Muscle layer of duodenum (tissue), 2 donors: ENCODE measurements at regions not wholly inside any gene's neighbourhood (a gene's known extent, or its start where the extent isn't known, plus 50 kb on each side); places are given as distances from the start of the nearest gene placed in this dataset.
"Not testable (repeated sequence)": the region's sequence is repeated elsewhere in the genome, so short reads cannot be mapped to it uniquely, and the experiment has no call there.

ENCODE experiments used
- H3K27ac ChIP-seq: one replicate; pipeline ENCODE4 v1.7.0; 2013; ENCODE audit warnings: mild to moderate bottlenecking, low read length
- H3K27me3 ChIP-seq: one replicate; pipeline ENCODE4 v1.7.0; 2013; ENCODE audit warnings: low read depth, mild to moderate bottlenecking, control low read depth, low read length
- H3K36me3 ChIP-seq, 2 donors: one replicate each; pipeline ENCODE4 v1.7.0; 2013; ENCODE audit warnings: low read length in 2 of 2, control low read depth in 1 of 2, mild to moderate bottlenecking in 1 of 2; ENCODE audit not compliant: insufficient read depth in 2 of 2, control insufficient read depth in 1 of 2
- H3K4me1 ChIP-seq, 2 donors: one replicate each; pipeline ENCODE4 v1.7.0; 2013; ENCODE audit warnings: low read length in 2 of 2, mild to moderate bottlenecking in 2 of 2, control low read depth in 1 of 2, moderate library complexity in 1 of 2; ENCODE audit not compliant: insufficient read depth in 2 of 2, control insufficient read depth in 1 of 2
- H3K4me3 ChIP-seq, 2 donors: one replicate each; pipeline ENCODE4 v1.7.0; 2013; ENCODE audit warnings: low read length in 2 of 2, low read depth in 1 of 2, mild to moderate bottlenecking in 1 of 2
- H3K9me3 ChIP-seq, 2 donors: one replicate each; pipeline ENCODE4 v1.7.0; 2013; ENCODE audit warnings: low read length in 2 of 2, control low read depth in 1 of 2, mild to moderate bottlenecking in 1 of 2; ENCODE audit not compliant: control insufficient read depth in 1 of 2
- donor health status: healthy.

DNA sequence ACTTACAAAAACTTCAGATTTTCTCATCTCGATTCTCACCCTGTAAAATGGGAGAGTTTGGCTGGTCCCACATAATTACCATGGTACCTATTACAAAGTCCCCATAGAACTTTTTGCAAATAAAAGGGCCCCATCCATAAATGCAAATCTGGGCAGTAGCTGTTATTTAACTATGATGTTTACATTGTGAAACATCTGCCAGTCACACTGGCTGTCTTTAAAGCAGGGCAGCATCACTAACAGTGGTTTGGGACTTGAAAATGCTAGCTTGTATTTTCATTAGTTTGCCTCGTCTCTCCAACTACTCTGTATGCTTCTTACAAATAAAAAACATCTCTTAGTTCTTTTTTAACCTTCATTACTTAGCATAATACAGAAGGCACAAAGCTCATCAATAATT is 240.7 kb downstream of the FZD1 start:
- Histone ChIP-seq H3K4me1 (no peaks in the 10 kb centered on the region), H3K27ac (no peak overlapping the region), H3K4me3 (no peak overlapping the region), H3K9me3 (peaks cover 0 to 3% of the 10 kb centered on the region in 2 donors), H3K36me3 (no peaks in the 10 kb centered on the region), H3K27me3 (no peaks in the 10 kb centered on the region)

DNA sequence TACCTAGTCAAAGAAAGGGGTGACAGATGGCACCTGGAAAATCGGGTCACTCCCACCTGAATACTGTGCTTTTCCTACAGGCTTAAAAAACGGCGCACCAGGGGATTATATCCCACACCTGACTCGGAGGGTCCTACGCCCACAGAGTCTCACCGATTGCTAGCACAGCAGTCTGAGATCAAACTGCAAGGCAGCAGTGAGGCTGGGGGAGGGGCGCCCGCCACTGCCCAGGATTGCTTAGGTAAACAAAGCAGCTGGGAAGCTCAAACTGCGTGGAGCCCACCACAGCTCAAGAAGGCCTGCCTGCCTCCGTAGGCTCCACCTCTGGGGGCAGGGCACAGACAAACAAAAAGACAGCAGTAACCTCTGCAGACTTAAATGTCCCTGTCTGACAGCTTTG is 242.7 kb downstream of the FZD1 start:
- not testable (repeated sequence) for H3K36me3 ChIP-seq, H3K9me3 ChIP-seq, H3K4me1 ChIP-seq, H3K4me3 ChIP-seq, H3K27ac ChIP-seq, H3K27me3 ChIP-seq

DNA sequence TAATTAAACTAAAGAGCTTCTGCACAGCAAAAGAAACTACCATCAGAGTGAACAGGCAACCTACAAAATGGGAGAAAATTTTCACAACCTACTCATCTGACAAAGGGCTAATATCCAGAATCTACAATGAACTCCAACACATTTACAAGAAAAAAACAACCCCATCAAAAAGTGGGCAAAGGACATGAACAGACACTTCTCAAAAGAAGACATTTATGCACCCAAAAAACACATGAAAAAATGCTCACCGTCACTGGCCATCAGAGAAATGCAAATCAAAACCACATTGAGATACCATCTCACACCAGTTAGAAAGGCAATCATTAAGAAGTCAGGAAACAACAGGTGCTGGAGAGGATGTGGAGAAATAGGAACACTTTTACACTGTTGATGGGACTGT is 247.6 kb downstream of the FZD1 start:
- H3K9me3 ChIP-seq, H3K4me1 ChIP-seq, H3K27me3 ChIP-seq, H3K27ac ChIP-seq, H3K36me3 ChIP-seq, H3K4me3 ChIP-seq: not testable (repeated sequence)

DNA sequence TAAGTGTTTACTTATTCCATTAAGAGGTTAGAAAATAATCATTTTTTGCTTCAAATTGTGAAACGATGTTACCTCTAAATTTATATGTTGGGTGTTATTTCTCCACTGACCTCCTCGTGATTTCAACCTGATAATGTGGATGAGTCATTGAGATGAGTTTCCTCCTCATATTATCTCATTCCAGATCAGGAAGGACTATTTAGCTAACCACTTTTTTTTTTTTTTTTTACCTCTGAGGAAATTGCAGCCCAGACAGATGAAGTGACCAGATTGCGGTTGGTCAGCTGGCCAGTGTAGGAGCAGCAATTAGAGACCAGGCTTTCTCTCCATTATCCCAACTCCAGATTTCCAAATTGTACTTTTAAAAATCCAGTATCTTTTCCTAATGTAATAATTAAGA is 248.7 kb downstream of the FZD1 start:
- Histone ChIP-seq H3K4me3 (no peak overlapping the region), H3K4me1 (no peaks in the 10 kb centered on the region), H3K9me3 (no peaks in the 10 kb centered on the region), H3K36me3 (no peaks in the 10 kb centered on the region), H3K27me3 (no peaks in the 10 kb centered on the region), H3K27ac (no peak overlapping the region)

DNA sequence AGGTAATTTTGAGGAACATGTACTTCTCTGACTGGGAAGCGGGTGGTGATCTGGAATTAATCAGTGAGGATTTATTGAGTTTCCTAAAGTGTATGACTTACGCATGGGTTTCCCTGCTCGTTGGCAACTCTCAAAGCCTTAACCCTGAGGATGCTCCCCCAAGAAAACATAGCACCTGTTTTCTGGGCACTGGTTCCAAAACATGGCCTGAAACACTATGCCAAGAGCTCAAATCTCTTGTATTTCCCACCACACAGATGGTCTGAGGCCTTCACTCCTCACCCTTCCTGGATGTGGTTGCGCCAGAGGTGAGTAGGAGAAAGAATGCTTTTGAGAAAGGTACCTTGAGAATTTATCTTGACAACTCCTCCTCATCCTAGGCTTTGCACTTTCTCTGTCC is 250.4 kb downstream of the FZD1 start:
- H3K9me3 ChIP-seq: no peaks in the 10 kb centered on the region
- no peak overlapping the region for H3K27ac ChIP-seq
- H3K27me3 ChIP-seq: no peaks in the 10 kb centered on the region

DNA sequence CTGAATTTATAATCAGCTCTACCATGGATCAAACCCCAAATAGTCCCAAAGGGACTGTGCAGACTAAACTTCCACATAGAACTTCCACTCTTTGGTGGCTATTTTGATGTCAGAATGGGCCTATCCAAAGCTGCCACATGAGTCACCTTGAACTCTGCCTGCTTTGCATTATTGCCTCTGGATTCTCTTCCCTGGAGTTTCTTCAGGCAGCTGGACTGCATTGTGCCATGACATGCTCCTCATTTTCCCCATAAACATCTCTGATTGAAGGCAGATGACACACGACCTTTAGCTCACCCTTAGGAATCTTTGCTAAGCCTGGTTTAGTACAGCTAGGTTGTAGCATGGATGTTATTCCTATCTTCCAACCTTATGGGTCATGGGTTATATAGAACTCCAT is 251.7 kb downstream of the FZD1 start:
- no peak overlapping the region for H3K4me3 ChIP-seq
- no peaks in the 10 kb centered on the region for H3K36me3 ChIP-seq
- no peaks in the 10 kb centered on the region for H3K9me3 ChIP-seq
- H3K27me3 ChIP-seq: no peaks in the 10 kb centered on the region
- H3K4me1 ChIP-seq: no peaks in the 10 kb centered on the region
- no peak overlapping the region for H3K27ac ChIP-seq

More for the DNA sequence above, 250.4 kb downstream of the FZD1 start:
- Histone ChIP-seq H3K4me1 (no peaks in the 10 kb centered on the region), H3K4me3 (no peak overlapping the region), H3K36me3 (no peaks in the 10 kb centered on the region)

DNA sequence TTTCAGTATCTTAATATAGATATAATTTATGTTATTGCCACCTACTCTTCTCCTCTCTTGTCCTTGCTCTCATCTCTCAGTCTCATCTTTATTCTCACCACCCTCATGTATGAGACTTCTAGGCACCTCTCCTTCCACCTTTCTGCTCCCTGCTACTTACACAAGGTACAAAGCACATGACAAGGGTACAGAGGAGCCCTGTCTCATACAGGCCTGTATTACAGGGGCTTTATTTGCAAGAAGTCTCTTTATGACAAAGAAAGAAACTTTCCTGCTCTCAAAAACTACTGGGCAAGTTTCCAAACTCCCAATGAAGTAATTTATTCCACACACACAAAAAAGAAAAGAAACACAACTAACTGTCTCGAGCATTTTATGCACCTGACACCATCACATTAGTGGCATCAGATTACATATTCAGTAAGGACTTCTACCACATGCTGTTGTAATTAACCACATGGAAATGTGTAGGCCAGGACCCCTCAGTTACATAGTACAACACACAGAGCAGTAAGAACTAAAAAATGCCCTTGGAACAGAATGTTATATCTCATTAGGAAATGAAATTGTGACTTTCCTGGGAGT is 253.1 kb downstream of the FZD1 start:
- Histone ChIP-seq H3K36me3 (no peaks in the 10 kb centered on the region), H3K27ac (no peak overlapping the region), H3K4me3 (no peak overlapping the region), H3K9me3 (no peaks in the 10 kb centered on the region), H3K27me3 (no peaks in the 10 kb centered on the region), H3K4me1 (no peaks in the 10 kb centered on the region)

DNA sequence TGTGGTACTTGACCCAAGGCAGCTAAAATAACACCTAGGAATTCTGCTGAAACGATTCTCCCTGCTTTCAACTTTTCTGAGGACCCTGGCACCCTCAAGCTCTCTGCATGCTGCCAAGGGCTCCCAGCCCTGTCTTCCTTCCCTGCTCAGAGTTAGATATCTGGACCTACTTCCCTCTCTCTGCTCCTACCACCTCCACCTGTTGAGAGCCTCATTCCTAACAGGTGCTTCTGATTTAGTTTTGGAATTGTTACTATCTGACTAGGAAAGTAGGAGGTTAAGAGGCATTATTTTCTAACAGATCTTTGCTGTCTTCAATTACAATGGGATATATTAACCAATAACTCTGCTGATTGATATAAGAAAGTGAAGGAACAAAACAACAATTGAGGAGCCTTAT is 253.8 kb downstream of the FZD1 start:
- no peaks in the 10 kb centered on the region for H3K9me3 ChIP-seq
- no peaks in the 10 kb centered on the region for H3K4me1 ChIP-seq
- no peak overlapping the region for H3K27ac ChIP-seq
- H3K27me3 ChIP-seq: no peaks in the 10 kb centered on the region
- no peak overlapping the region for H3K4me3 ChIP-seq
- no peaks in the 10 kb centered on the region for H3K36me3 ChIP-seq

DNA sequence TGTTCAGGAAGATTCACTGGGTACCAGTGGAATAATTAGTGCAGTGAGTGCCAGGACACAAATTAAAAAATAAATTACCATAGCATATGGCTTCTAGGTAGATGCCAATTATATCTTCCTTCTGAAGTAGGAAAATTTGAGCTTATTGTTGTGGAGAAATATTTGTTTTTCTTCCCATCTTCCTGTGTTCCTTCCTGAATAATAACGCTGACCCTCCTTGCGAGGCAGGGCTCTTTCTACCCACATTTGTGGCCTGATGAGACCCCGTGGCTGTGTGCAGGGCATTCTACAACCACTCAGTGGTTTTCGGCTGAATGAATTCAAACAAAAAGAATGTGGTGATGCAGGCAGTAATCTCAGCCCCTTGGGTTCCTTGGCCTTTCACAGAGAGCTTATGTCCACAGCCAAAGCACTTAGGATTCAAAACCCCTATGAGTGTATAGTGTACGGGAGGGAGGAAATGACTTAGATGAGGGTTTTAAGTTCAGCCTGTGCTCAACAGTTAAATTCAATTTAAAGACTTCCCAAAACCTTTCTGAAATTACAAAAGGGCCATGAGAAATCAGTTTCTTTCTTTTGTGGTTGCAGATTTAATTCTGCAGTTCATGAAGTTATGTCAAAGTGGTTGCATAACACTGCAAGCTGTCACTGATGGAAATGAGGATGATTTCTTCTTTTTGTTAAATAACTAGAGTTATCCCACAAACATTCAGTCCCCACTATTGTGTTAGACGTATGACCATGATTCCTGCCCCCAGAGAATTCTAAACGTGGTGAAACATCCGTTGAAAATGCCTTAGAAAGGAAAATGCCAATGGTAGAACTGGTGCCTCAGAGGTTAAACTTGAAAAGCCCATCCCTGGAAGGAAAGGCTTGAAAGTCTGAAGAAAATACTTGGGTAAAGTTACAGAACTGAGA is 255.3 kb downstream of the FZD1 start:
- H3K27ac ChIP-seq: no peak overlapping the region
- H3K27me3 ChIP-seq: no peaks in the 10 kb centered on the region
- H3K36me3 ChIP-seq: no peaks in the 10 kb centered on the region
- no peaks in the 10 kb centered on the region for H3K9me3 ChIP-seq
- H3K4me1 ChIP-seq: no peaks in the 10 kb centered on the region
- H3K4me3 ChIP-seq: no peak overlapping the region

DNA sequence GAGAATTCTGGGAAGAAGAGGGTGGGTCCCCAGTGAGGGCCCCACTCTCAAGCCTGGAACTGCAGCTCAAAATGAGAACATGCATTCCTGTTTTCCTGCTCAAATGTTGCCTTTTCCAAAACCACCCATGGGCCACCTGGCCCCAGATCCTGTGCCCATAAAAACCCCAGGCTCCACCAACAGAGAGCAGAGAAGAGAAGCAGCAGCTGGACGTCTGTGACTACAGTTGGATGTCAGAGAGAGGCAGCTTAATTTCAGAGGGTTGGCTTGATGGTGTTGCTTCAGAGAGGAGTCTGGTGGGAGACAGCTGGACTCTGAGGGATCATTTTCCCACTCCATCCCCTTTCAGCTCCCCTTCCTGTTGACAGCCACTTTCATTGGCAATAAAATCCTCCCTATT is 256.4 kb downstream of the FZD1 start:
- no peak overlapping the region for H3K4me3 ChIP-seq
- no peak overlapping the region for H3K27ac ChIP-seq
- no peaks in the 10 kb centered on the region for H3K27me3 ChIP-seq
- no peaks in the 10 kb centered on the region for H3K9me3 ChIP-seq
- no peaks in the 10 kb centered on the region for H3K4me1 ChIP-seq
- H3K36me3 ChIP-seq: no peaks in the 10 kb centered on the region

DNA sequence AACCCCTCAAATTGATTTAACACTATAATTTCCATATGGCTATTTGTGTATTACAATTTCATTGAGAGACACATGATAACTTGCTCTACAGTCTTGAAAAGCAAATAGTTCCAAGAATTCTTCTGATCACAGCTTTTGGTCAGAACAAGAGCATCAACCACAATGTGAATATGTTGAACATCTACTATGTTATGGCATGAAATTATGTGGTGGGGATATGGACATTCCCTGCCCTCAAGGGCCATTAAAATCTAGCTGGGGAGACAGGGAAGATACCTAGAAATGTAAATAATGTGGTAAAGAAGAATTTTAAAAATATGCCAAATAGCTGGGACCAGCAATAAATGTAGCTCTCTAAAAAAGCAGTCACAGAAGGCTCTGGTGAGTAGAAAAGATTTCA is 262.2 kb downstream of the FZD1 start:
- Histone ChIP-seq H3K9me3 (peaks cover 0 to 2% of the 10 kb centered on the region in 2 donors), H3K4me3 (no peak overlapping the region), H3K36me3 (no peaks in the 10 kb centered on the region), H3K27ac (no peak overlapping the region), H3K27me3 (no peaks in the 10 kb centered on the region), H3K4me1 (no peaks in the 10 kb centered on the region)

DNA sequence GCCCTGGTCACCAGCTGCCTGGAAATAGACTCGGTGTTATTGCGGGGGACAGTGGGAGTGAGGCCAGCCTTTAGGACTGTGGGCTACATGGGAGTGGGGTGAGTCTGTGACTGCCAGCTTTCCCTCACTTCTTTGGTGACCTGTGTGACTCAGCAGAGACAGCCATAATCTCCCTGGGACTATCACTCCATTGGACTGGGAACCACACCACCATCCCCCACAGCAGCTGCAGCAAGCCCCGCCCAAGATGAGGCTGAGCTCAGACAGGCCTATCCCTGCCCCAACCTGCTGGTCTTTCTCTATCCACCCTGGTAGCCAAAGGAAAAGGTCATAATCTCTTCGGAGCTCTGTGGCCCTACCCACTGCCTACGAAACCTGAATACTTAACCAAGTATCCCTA is 263.2 kb downstream of the FZD1 start:
- H3K36me3 ChIP-seq: no peaks in the 10 kb centered on the region
- no peaks in the 10 kb centered on the region for H3K27me3 ChIP-seq
- peaks cover 0 to 7% of the 10 kb centered on the region in 2 donors for H3K9me3 ChIP-seq
- H3K27ac ChIP-seq: no peak overlapping the region
- H3K4me3 ChIP-seq: no peak overlapping the region
- H3K4me1 ChIP-seq: no peaks in the 10 kb centered on the region
